ENCODE measurements at regions not wholly inside any gene's neighbourhood (a gene's known extent, or its start where the extent isn't known, plus 50 kb on each side); places are given as distances from the start of the nearest gene placed in this dataset.

GRCh38 chr1:230010603-230011332 lies 56.3 kb upstream of the GALNT2 start:
- no peak for DNase-seq

DNA sequence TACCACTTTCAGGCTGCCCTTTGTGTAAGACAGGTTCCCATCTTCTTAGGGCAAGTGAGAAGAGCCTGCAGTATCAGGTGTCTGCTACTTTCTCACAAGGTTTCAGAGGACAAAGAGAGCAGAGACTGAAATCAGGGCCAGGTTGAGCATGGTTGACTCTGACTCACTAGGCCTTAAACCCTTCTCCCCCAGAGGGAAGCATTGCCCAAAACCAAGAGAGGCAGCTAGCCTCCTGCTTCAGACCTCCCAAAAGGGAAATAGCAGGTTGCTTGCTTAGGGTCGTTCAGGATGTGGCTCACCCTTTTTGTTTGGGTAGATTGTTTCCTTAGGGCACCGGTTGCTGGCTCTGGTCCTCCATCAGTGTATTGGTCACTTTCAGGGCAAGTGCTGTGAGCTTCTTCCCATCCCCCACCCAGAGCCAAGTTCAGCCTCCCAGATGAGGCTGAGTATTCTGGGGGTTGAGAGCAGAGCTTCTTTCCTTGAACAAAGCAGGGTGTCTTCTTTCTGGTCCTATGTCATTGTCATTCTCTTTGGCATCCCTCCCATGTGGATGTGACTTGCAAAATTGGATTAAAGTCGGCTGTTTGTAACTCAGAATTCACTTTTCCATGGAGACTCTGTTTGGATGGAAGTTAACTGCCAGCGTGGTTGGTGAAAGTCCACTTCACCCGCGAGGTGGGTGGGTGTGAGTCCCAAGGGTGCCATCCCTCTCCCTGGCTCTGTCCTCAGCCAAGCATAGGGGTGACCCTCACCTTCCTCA lies 55.5 kb upstream of the GALNT2 start:
- no peak for DNase-seq

GRCh38 chr1:230012093-230012393 lies 55.0 kb upstream of the GALNT2 start:
- DNase-seq, result no peak

- no peak for DNase-seq
These were observed 54.3 kb upstream of the GALNT2 start for GRCh38 chr1:230012741-230013140.

- DNase-seq, result no peak
These were observed 50.9 kb upstream of the GALNT2 start for GRCh38 chr1:230016159-230016558.
